ENCODE measurements at regions not wholly inside any gene's neighbourhood (a gene's known extent, or its start where the extent isn't known, plus 50 kb on each side); places are given as distances from the start of the nearest gene placed in this dataset.
"Not testable (repeated sequence)": the region's sequence is repeated elsewhere in the genome, so short reads cannot be mapped to it uniquely, and the experiment has no call there.

DNA sequence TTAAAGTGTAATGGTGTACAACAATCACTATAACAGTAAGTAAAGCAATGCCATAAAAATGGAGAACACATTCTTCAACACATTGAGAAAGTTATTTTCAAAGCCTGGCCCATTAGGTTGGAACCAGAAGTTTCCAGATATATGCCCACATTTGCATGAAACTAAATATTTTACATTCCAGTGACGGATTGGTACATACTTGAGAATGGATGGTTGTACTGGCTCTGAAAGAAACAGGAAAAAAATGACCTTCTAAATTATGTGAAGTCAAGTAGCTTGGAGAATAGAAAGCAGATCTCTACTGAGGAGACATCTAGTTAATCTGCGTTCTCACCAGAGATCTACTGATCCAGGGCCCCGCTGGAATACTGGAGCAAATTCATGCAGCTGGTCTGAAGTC is 1037.0 kb downstream of the NR2F1-AS1 start:
- no peak for FAIRE-seq

- FAIRE-seq = peak; percentile 94
Observed at GRCh38 chr5:92543201-92543600, 1037.8 kb downstream of the NR2F1-AS1 start.

DNA sequence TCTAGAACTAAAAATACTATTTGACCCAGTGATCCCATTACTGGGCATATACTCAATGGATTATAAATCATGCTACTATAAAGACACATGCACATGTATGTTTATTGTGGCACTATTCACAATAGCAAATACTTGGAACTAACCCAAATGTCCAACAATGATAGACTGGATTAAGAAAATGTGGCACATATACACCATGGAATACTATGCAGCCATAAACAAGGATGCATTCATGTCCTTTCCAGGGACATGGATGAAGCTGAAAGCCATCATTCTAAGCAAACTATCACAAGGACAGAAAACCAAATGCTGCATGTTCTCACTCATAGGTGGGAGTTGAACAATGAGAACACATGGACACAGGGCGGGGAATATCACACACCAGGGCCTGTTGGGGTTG is 1039.0 kb downstream of the NR2F1-AS1 start:
- not testable (repeated sequence) for FAIRE-seq

DNA sequence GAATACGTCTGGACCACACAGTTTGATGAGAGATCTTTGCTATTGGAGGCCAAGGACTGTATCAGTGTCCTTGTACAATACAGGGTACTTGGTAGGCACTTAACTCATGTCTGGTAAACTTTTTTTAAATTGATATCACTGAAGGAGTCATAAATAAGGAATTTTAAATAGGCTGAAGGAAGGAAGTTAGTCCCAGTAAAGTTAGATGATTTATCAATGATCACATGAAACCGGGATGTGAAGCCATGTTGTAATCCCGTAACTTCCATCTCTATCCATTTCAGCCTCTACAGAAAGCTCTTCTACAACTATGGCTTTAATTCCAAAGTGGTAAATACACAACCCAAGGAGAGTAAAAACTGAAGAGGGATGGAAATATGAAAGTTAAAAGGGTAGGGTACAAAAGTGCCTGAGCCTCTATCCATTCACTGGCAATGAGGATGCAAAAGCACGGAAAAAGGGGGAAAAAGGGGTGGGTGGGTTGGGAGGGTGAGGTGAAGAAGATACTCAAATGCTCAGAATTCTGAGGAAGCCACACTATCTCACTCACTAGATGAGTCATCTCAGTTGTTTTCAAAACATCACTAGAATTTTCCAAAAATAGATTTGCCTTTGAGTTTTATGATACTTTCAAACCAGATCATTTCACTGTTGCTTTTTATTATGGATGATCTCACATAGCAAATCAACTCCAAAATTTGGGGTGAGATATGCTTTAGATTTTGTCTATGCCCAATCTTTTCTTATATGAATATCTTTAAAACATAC is 1053.5 kb downstream of the NR2F1-AS1 start:
- FAIRE-seq = no peak

DNA sequence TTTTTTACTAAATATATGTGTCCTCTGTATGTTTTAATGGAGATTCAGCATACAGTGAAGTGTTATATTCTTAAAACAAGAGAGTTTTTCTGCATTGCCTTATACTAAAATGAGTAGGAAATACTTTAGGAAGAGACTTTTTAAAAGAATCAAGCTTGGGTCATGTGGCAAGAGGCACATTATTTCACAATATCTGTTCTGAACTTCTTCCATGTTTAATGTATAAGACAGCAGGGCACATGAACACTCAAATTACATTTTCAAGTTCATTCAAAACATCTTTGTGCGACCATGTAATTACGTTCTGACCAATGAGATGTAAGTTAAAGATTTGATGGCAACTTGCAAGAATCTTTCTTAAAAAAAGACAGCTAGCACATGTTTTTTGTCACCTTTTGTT is 1055.9 kb downstream of the NR2F1-AS1 start:
- no peak for FAIRE-seq

GRCh38 chr5:92519811-92520632 is 1061.0 kb downstream of the NR2F1-AS1 start:
- FAIRE-seq = no peak

DNA sequence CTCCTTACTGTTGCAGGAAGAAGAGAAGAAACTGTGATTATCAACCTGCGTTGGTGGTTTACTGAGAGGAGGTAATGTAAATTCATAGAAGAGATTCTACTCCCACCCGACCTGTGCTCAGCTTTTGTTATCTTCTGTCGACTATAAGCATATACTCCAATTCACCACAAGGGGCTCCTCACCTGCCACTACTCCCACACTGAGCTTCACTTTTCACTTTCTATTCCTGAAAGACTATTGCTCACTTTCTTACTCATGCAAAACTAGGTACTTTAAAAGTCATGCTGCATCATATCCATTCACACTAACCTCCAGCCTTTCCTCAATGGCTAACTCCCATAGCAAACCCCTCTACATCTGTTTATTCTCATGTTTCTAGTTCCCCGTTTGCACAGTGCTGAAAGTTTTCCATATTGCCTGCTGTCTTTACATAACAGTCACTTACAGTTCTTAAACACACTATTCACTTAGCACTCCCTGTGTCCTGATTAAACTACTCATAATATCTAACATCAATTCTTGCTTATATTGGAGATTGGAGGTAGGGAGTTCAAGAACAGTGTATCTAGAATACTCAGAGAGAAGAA is 1062.6 kb downstream of the NR2F1-AS1 start:
- FAIRE-seq = no peak

DNA sequence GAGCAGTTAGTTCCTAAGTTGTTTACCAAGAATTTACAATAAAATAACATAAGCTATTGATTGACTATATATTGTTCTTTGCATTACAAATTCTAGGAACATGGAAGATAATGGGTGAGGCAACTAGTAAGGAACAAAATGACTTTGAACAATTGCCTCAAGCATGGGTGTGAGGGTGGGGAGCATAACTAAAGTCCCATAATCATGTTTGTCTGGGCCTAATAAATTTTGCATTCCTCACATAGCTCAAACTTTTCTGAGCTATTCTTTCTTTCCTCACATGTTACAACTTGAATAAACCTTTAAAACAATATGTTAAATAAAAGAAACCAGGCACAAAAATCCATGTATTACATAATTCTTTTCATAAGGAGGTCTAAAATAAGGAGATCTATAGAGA is 1066.1 kb downstream of the NR2F1-AS1 start:
- no peak for FAIRE-seq

- FAIRE-seq = no peak
Observed at GRCh38 chr5:92513067-92513466, 1068.0 kb downstream of the NR2F1-AS1 start.

DNA sequence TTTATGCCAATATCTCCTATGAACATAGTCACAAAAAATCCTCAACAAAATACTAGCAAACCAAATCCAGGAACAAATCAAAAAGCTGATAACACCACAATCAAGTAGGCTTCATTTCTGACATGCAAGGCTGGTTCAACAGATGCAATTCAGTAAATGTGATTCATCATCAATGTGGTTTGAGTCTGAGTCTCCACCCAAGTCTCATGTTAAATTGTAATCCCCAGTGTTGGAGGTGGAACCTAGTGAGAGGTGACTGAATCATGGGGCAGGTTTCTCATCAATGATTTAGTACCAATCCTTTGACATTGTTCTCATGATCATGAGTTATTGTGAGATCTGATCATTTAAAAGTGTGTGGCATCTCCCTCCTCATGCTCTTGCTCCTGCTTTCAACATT is 1072.7 kb downstream of the NR2F1-AS1 start:
- FAIRE-seq = no peak

- FAIRE-seq = peak; percentile 78
Observed at GRCh38 chr5:92505925-92506324, 1075.1 kb downstream of the NR2F1-AS1 start.

GRCh38 chr5:92505145-92505544 is 1075.9 kb downstream of the NR2F1-AS1 start:
- FAIRE-seq = peak; percentile 82

DNA sequence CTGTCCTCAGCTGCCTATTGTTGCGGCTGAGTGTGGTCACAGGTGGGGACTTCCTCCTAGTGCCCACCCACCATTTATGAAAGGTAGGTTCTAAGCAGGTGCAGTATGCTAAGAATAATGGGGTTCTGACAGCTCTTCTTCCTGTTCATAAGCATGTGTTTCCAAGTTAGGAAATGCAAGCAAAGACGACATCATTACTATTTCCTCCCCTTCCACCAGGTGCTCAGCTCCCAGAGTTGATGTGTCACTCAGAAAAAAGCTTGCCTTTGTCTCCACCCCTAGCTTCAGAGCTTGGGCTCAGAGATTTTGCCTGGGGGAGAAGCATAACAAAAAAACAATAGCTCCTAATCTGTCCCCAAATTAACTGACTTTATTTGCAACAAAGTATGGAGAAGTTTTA is 1076.7 kb downstream of the NR2F1-AS1 start:
- no peak for FAIRE-seq

GRCh38 chr5:92500752-92501151 is 1080.3 kb downstream of the NR2F1-AS1 start:
- no peak for FAIRE-seq

DNA sequence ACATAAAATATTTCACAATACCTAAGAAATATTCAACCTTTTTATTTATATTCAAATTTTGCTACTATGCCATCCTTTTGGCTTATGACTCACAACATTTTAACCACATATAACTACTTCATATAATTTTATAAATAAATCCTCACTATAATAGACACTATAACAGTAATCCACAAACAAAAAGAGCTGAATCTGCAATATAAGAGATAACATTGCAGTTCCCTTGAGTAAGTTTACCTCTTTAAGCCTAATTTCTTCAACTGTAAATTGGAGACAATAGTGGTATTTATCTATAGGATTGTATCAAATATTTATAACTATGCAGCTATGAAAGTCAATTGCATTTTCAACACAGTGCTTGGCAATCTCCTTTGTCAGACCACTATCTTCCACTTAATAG is 1084.5 kb downstream of the NR2F1-AS1 start:
- no peak for FAIRE-seq

DNA sequence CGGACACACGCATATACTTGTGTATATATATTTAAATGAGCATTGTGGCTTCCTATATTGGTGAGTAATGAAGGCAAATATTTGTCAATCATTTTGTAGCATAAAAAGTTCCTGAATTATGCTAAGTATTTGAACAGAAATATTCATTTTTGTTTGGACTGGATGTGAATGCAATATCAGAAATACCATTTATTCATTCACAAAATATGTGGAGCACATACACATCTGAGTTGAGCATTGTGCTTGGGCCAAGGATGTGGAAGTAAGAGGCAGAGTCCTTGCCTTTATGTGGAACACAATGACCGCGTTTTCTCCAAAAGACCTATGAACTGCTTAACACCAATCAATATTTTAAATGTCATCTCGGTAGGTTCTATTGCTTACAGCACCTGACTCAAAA is 1086.5 kb downstream of the NR2F1-AS1 start:
- no peak for FAIRE-seq

- no peak for FAIRE-seq
Observed at GRCh38 chr5:92492908-92493307, 1088.1 kb downstream of the NR2F1-AS1 start.

DNA sequence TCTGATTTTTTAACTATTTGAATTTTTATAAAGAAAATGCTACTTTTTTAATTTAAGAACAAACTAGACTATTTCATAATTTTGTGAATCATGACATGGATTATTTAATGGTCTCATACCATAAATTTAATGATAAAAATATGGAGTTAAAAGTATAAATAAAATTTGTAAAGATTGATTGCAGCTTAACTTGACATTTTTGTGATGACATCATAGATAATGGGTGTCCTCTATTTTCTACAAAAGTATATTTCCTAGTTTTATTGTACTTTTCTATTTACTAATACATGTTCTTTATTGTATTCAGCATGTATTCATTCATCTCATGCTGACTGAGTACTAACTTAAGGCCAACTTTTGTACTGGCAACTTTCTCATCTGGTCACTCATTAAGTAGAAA is 1096.5 kb downstream of the NR2F1-AS1 start:
- FAIRE-seq = peak; percentile 60

DNA sequence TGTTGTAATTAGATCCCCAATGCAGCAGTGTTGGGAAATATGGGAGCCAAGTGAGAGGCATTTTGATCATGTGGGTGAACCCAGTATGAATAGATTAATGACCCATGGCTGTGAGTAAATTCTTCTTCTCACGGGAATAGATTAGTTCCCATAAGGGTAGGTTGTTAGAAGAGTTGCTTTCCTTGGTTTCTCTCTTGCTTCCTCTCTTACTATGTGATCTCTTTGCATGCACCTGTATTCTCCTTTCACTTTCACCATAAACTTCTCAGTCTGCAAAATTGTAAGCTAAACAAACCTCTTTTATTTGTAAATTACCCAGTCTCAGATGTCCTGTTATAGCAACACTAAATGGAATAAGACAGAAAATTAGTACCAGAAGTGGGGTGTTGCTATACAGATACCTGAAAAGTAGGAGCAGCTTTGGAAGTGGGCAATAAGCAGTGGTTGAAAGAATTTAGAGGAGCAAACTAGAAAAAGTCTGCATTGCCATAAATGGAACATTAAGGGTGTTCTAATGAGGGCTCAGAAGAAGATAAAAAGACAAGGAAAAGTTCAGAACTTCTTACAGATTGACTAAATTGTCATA is 1090.0 kb upstream of the ARRDC3 start:
- FAIRE-seq = no peak

DNA sequence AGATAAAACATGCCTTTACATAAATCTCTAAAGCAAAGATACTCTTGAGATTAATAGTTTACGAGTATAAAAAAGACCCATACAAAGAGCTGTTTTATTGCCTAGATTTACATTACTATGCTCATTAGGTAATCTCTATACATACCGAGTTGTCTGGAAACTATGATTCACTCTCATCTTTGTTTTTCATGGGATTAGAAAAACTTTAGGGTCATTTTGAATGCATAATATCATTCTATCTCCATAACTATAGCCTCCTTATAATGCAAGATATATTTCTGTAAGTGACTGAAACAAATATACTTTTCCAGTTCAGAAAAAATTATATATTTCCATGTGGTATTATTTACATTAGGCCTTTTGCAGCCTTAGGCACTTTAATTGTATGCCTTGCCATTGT is 1088.7 kb upstream of the ARRDC3 start:
- no peak for FAIRE-seq

DNA sequence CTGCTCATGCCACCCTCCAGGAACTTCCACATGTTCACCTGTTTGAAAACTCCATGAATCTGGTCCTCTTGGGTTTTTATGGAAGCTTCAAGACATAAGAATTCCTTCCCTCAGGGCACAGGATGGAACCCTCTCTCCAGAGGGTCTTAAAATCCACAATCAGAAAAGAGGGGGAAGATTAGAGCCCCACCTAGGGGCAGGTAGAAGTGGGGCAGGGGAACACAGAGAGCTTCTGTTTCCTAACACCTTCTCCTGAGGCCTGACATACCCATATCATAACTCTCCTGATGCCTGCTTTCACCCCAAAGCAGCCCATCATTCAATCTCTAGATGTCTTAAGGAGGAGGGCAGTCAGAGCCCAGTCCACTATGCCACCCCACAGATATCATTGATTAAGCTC is 1087.7 kb upstream of the ARRDC3 start:
- FAIRE-seq = no peak

DNA sequence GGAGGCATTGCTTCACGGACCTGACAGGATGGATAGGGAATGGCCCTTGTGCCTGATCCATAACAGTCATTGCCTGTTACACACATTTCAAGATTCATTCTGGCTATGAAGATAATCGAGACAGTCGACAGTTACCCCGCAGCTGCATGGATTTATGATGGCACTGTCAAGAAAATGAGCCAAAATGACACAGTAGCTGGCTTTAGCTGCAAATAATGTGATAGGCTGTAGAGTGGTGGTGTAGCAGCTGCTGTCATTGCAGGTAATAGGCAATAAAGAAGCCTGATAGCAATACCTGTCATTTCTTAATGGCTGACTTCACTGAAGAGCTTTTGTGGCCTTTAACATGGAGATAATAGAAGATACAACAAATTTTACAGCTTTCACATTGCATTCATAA is 1085.2 kb upstream of the ARRDC3 start:
- FAIRE-seq = no peak

- no peak for FAIRE-seq
Observed at GRCh38 chr5:92467695-92468094, 1084.6 kb upstream of the ARRDC3 start.

DNA sequence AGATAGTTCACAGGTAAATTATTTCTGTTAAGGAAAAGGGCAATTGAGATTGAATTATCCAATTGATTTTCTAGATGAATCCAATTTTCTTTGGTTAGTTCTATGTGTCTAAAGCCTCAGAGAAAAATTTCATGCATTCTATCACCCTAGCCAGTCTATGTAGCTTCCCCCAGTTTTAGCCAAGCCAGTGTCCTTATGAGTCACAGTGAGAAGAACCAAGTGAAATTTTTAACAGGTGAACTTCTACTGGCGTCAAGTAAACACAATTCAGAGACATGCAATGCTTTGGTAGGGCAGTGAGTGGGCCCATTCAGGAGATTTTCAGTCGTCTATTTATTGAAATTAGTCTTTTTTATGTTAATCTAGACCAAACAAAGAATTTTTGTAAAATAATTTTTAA is 1077.4 kb upstream of the ARRDC3 start:
- FAIRE-seq = no peak
